ENCODE measurements at regions not wholly inside any gene's neighbourhood (a gene's known extent, or its start where the extent isn't known, plus 50 kb on each side); places are given as distances from the start of the nearest gene placed in this dataset.
A peak's percentile ranks its signal among the peaks of the same experiment; 100 is the strongest.
"Not testable (repeated sequence)": the region's sequence is repeated elsewhere in the genome, so short reads cannot be mapped to it uniquely, and the experiment has no call there.

DNA sequence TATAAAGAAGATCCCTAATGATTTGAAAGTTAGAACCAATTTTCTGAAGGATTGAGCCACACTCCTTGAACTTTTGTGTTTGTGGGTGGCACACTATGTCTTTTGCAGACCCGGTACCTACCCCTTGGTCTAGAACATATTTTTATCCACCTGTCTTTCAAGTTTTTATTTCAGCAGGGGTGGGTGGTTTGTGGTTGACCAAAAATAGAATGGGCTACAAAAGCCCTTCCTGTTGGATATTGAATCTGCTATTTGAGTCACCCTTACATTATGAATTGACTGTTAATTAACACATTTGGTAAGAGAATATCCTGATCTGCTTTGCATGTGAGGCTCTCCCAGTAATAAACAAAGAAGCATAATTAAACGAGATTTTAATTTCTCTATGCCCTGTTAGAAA is 401.2 kb downstream of the POTEH start:
- DNase-seq; H3K9me3 ChIP-seq; H3K27me3 ChIP-seq; intact Hi-C loops (cut with DNase I; ENCODE audit: low total_unique reads); H3K4me1 ChIP-seq; H3K4me3 ChIP-seq; H3K36me3 ChIP-seq (ENCODE audit: low read depth, missing control alignments); H3K27ac ChIP-seq: not testable (repeated sequence)
- 59 to 62% methylated on average over 2 of the region's 2 CpGs for WGBS, 2 donors

DNA sequence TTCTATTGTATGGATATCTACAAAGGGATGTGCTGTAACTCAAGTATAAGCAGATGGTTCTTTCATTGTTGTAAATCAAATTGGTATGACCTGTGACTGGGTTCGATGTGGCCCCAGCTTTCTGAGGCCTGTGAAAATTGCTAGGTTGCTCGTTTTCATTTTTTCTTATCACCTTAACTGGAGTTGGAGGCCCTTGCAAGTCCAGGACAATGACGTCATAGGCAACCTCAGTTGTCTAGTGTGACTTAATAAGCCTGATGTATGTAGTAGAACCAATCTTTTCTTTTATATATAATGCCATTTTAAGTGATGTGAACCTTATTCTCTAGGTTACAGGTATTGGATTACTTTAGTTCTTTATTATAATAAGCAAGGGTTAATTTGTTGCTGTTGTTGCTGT is 415.3 kb downstream of the POTEH start:
- H3K36me3 ChIP-seq (ENCODE audit: low read depth, missing control alignments); H3K27ac ChIP-seq; intact Hi-C loops (cut with DNase I; ENCODE audit: low total_unique reads); H3K9me3 ChIP-seq; H3K4me3 ChIP-seq; H3K4me1 ChIP-seq; DNase-seq; H3K27me3 ChIP-seq: not testable (repeated sequence)
- WGBS, 2 donors, result 40 to 42% methylated on average over 2 to 3 of the region's 3 CpGs

DNA sequence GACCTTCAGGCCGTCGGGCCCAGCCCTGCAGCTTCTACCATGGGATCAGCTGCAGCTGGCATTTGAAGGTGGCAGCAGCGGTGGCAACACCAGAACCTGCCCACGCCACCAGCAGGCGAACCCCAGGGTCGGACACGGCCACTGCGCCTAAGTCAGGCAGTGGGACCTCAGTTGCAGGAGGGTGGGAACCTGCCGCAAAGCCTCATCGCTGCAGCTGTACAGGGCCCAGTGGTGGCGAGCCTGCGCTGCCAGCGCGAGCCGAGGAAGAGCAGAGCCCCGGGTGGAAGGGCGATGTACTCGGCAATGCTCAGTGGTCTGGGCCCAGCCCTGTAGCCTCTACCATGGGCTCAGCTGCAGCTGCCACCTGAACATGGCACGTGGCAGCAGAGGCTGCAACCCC is 441.6 kb downstream of the POTEH start:
- H3K36me3 ChIP-seq (ENCODE audit: low read depth, missing control alignments); DNase-seq; H3K27me3 ChIP-seq; H3K9me3 ChIP-seq; intact Hi-C loops (cut with DNase I; ENCODE audit: low total_unique reads); H3K4me3 ChIP-seq; H3K4me1 ChIP-seq; H3K27ac ChIP-seq: not testable (repeated sequence)
- 61 to 76% methylated on average over 8 to 14 of the region's 19 CpGs for whole genome bisulfite sequencing, 2 donors

DNA sequence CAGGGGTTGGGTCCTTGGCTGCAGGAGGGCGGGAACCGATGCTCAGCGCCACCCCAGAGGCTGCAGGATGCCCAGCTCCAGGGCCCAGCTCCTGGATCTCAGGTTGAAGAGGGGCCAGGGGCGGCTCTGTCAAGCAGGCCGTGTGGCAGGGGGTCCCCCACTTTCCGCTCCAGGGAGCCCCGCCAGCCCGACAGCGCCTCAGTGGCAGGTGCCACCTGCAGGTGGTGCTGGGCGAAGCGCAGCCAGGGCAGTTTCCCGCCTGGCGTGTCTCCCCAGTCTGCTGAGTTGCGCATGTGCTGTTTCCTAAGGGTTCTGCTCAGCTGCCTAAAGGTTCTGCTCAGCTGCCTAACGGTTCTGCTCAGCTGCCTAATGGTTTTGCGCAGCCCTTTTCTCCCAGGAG is 442.1 kb downstream of the POTEH start:
- no peaks in the 10 kb centered on the region for H3K36me3 ChIP-seq (ENCODE audit: low read depth, missing control alignments)
- no peak for DNase-seq
- TF ChIP-seq, protein P1, sequence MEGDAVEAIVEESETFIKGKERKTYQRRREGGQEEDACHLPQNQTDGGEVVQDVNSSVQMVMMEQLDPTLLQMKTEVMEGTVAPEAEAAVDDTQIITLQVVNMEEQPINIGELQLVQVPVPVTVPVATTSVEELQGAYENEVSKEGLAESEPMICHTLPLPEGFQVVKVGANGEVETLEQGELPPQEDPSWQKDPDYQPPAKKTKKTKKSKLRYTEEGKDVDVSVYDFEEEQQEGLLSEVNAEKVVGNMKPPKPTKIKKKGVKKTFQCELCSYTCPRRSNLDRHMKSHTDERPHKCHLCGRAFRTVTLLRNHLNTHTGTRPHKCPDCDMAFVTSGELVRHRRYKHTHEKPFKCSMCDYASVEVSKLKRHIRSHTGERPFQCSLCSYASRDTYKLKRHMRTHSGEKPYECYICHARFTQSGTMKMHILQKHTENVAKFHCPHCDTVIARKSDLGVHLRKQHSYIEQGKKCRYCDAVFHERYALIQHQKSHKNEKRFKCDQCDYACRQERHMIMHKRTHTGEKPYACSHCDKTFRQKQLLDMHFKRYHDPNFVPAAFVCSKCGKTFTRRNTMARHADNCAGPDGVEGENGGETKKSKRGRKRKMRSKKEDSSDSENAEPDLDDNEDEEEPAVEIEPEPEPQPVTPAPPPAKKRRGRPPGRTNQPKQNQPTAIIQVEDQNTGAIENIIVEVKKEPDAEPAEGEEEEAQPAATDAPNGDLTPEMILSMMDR (IDR thresholded peaks at IDR 0.05), result no peak
- no peak for TF ChIP-seq POLR2A (IDR thresholded peaks at IDR 0.05)
- H3K27me3 ChIP-seq, result no peaks in the 10 kb centered on the region
- 23 to 31% methylated on average over 8 of the region's 16 CpGs for WGBS, 2 donors
- no peak overlapping the region for H3K4me3 ChIP-seq
- intact Hi-C loops (cut with DNase I; ENCODE audit: low total_unique reads), result no loop called here
- no peaks in the 10 kb centered on the region for H3K4me1 ChIP-seq
- no peaks in the 10 kb centered on the region for H3K9me3 ChIP-seq
- no peak overlapping the region for H3K27ac ChIP-seq

DNA sequence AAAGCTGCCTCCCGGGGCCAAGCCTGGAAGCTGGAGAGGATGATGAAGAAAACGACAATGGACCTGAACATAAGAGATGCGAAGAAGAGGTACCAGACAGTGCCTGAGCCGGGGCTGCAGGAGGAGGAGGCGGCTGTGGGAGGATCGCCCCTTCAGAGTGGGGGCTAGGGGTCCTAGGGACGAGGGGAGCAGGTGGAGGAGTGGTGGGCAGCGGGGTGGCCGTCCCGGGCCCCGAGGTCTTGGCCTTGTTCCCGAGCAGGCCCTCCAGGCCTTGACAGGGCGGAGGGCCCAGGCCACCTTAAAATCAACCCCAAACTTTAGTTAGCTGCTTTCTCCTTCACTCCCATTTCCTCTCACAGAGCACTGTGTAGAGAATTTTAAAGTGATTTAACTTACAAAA is 442.8 kb downstream of the POTEH start:
- H3K27ac ChIP-seq; DNase-seq; intact Hi-C loops (cut with DNase I; ENCODE audit: low total_unique reads); H3K27me3 ChIP-seq; H3K36me3 ChIP-seq (ENCODE audit: low read depth, missing control alignments); H3K4me1 ChIP-seq; H3K4me3 ChIP-seq; H3K9me3 ChIP-seq: not testable (repeated sequence)
- 56 to 73% methylated on average over 8 to 12 of the region's 13 CpGs for WGBS, 2 donors

DNA sequence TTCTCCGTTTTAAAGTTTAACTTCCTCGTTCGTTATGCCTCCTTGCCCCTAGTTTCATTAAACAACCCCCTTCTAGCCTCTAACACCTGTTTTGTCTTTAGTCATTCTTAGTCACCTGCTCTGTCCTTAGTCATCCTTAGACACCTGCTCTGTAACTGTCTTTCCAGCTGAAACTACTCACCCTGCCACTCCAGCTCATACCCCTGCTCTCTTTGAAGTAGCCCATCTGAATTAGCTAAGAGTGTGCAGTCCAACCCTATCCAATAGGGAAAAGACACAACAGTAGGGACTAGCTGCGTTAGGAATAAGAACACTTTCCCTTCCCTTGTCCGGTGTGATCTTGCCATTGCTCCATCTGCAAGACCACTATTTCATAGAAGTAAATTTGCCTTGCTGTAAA is 446.5 kb downstream of the CCT8L2 start:
- intact Hi-C loops (cut with DNase I; ENCODE audit: low total_unique reads); H3K4me1 ChIP-seq; H3K4me3 ChIP-seq; DNase-seq; H3K27ac ChIP-seq; H3K27me3 ChIP-seq; H3K9me3 ChIP-seq; H3K36me3 ChIP-seq (ENCODE audit: low read depth, missing control alignments): not testable (repeated sequence)
- 49 to 60% methylated on average over 5 of the region's 5 CpGs for WGBS, 2 donors

DNA sequence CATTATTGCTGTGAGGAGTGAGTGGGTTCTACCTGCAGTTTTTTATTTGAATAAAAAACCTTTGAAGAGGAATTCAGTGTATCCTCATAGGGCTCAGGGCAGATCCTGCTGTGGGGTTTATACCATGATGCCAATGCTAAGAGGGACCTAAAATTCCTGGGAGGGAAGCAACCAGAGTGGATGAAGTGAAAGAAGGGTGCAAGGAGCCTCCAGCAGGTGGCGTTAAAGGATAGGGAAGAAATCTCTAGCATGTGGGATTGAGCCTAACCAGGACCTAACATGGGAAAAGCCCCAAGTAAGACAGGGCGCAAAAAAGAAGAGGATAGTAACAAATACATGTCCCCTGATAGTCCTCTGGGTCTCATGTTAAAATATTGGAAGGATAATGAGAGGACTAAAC is 445.7 kb downstream of the CCT8L2 start:
- H3K27ac ChIP-seq; intact Hi-C loops (cut with DNase I; ENCODE audit: low total_unique reads); H3K9me3 ChIP-seq; H3K4me3 ChIP-seq; H3K4me1 ChIP-seq; H3K27me3 ChIP-seq; H3K36me3 ChIP-seq (ENCODE audit: low read depth, missing control alignments): not testable (repeated sequence)
- 30 to 43% methylated on average over 2 of the region's 2 CpGs for WGBS, 2 donors
- TF ChIP-seq, protein P1 (IDR thresholded peaks at IDR 0.05), result peak in 1 of 3 experiments; percentile 17
- DNase-seq, result peak; percentile 50

DNA sequence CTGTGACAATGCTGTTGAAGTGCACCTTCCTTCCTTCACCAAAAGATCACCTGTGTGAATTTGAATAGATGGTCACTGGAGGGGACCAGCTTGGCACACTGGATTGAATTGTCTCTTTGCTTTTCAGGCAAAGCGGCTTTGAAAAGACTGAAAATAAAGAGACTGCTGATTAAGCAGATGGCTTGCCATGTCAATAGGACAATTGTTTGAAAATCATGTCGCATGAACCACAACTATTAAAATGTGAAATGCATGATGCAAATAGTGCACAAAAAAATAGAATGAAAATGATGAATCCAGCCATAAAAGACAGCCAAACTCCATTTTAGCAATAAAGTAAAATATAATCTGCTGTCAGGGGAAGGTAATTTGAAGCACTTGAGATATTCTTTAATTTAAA is 415.3 kb downstream of the CCT8L2 start:
- H3K27ac ChIP-seq; DNase-seq; H3K27me3 ChIP-seq; H3K4me1 ChIP-seq; intact Hi-C loops (cut with DNase I; ENCODE audit: low total_unique reads); H3K36me3 ChIP-seq (ENCODE audit: low read depth, missing control alignments); H3K4me3 ChIP-seq; H3K9me3 ChIP-seq: not testable (repeated sequence)
- WGBS, 2 donors, result 57 to 61% methylated on average over 2 of the region's 2 CpGs

DNA sequence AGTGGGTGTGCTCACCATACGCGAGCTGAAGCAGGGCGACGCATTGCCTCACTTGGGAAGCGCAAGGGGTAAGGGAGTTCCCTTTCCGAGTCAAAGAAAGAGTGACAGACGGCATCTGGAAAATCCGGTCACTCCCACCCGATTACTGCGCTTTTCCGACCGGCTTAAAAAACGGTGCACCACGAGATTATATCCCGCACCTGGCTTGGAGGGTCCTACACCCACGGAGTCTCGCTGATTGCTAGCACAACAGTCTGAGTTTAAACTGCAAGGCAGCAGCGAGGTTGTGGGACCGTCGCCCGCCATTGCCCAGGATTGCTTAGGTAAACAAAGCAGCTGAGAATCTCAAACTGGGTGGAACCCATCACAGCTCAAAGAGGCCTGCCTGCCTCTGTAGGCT is 408.7 kb downstream of the CCT8L2 start:
- DNase-seq; H3K36me3 ChIP-seq (ENCODE audit: low read depth, missing control alignments); H3K4me3 ChIP-seq; intact Hi-C loops (cut with DNase I; ENCODE audit: low total_unique reads); H3K27ac ChIP-seq; H3K9me3 ChIP-seq; H3K27me3 ChIP-seq; H3K4me1 ChIP-seq: not testable (repeated sequence)
- 82 to 83% methylated on average over 20 of the region's 21 CpGs for WGBS, 2 donors

Measured in testis (tissue), 2 donors.